Mesendoderm (in vitro differentiated cells): ENCODE measurements at regions not wholly inside any gene's neighbourhood (a gene's known extent, or its start where the extent isn't known, plus 50 kb on each side); places are given as distances from the start of the nearest gene placed in this dataset.
"Not testable (repeated sequence)": the region's sequence is repeated elsewhere in the genome, so short reads cannot be mapped to it uniquely, and the experiment has no call there.

Experiments used
- DNase-seq: peaks from one replicate; pipeline ENCODE4 v3.0.0; 2013
- H2AK5ac ChIP-seq: 2 replicates; pipeline ENCODE4 v1.6.1; 2013; ENCODE audit warnings: low read length, inconsistent platforms
- H2BK120ac ChIP-seq: 2 replicates; pipeline ENCODE4 v1.6.1; 2013; ENCODE audit warnings: low read depth, mild to moderate bottlenecking, low read length, moderate library complexity, mixed read lengths
- H2BK15ac ChIP-seq: replicated peaks from 2 replicates; pipeline ENCODE4 v1.6.1; 2013; ENCODE audit warnings: low read depth, mild to moderate bottlenecking, moderate library complexity
- H2BK5ac ChIP-seq: 2 replicates; pipeline ENCODE4 v1.6.1; 2013; ENCODE audit warnings: low read length, inconsistent platforms
- H3K18ac ChIP-seq: 2 replicates; pipeline ENCODE4 v1.6.1; 2013; ENCODE audit warnings: mild to moderate bottlenecking, low read length, mixed read lengths
- H3K23ac ChIP-seq: one replicate; pipeline ENCODE4 v1.6.1; 2013; ENCODE audit warnings: low read length
- H3K27ac ChIP-seq: 2 replicates; pipeline ENCODE4 v1.5.1; 2013; ENCODE audit warnings: low read depth, mild to moderate bottlenecking, inconsistent platforms, low read length, moderate library complexity
- H3K27me3 ChIP-seq: 2 replicates; pipeline ENCODE4 v1.6.1; 2013; ENCODE audit warnings: low read length, control low read depth, mild to moderate bottlenecking, inconsistent platforms; ENCODE audit not compliant: insufficient read depth, poor library complexity
- H3K36me3 ChIP-seq: 2 replicates; pipeline ENCODE4 v1.6.1; 2013; ENCODE audit warnings: low read length, inconsistent platforms; ENCODE audit not compliant: control insufficient read depth, insufficient read depth
- H3K4ac ChIP-seq: one replicate; pipeline ENCODE4 v1.6.1; 2013; ENCODE audit warnings: low read depth, mild to moderate bottlenecking, low read length, moderate library complexity
- H3K4me1 ChIP-seq: 2 replicates; pipeline ENCODE4 v1.6.1; 2013; ENCODE audit warnings: low read depth, low read length, inconsistent platforms; ENCODE audit not compliant: control insufficient read depth
- H3K4me2 ChIP-seq: 2 replicates; pipeline ENCODE4 v1.6.1; 2013; ENCODE audit warnings: low read length
- H3K4me3 ChIP-seq: 2 replicates; pipeline ENCODE4 v1.5.1; 2013; ENCODE audit warnings: mild to moderate bottlenecking, low read length
- H3K56ac ChIP-seq: one replicate; pipeline ENCODE4 v1.6.1; 2013; ENCODE audit warnings: low read length
- H3K79me1 ChIP-seq: 2 replicates; pipeline ENCODE4 v1.6.1; 2013; ENCODE audit warnings: low read length, inconsistent platforms
- H3K79me2 ChIP-seq: 2 replicates; pipeline ENCODE4 v1.6.1; 2013; ENCODE audit warnings: mild to moderate bottlenecking, low read length; ENCODE audit not compliant: control insufficient read depth, insufficient read depth
- H3K9ac ChIP-seq: 2 replicates; pipeline ENCODE4 v1.6.1; 2013; ENCODE audit warnings: low read length, inconsistent platforms
- H4K5ac ChIP-seq: one replicate; pipeline ENCODE4 v1.6.1; 2013; ENCODE audit warnings: low read length
- H4K8ac ChIP-seq: one replicate; pipeline ENCODE4 v1.6.1; 2013; ENCODE audit warnings: low read depth, mild to moderate bottlenecking, control low read depth, low read length, moderate library complexity
- WGBS: extraction: QIAGEN DNeasy Blood & Tissue Kit; methylation state at CpG from one replicate; pipeline ENCODE4 v1.1.7; 2013; ENCODE audit warnings: low lambda C conversion rate, missing lambda C conversion rate; ENCODE audit not compliant: insufficient coverage; ENCODE audit errors: extremely low coverage; 5-methylcytosine and 5-hydroxymethylcytosine counted together

- not testable (repeated sequence) for H3K79me1 ChIP-seq, H3K9ac ChIP-seq, H2BK5ac ChIP-seq, H3K4me2 ChIP-seq, H3K27ac ChIP-seq, H2BK120ac ChIP-seq, H3K79me2 ChIP-seq, H3K18ac ChIP-seq, H3K4ac ChIP-seq, H3K36me3 ChIP-seq, DNase-seq, H2BK15ac ChIP-seq, H4K5ac ChIP-seq, H3K56ac ChIP-seq, H3K27me3 ChIP-seq, H3K23ac ChIP-seq, H3K4me3 ChIP-seq, H3K4me1 ChIP-seq, H2AK5ac ChIP-seq, H4K8ac ChIP-seq
- no CpG with 5 or more reads among the region's 32 CpGs for WGBS
These were observed 105.0 kb downstream of the DDX1 start for GRCh38 chr2:15696606-15697170.

GRCh38 chr2:15700131-15700530 is 108.5 kb downstream of the DDX1 start:
- no CpG with 5 or more reads among the region's 2 CpGs for WGBS
- DNase-seq, result no peak
- no peak overlapping the region for H2BK5ac ChIP-seq

GRCh38 chr2:15700599-15701340 is 109.1 kb downstream of the DDX1 start:
- Histone ChIP-seq H3K79me2 (no peaks in the 10 kb centered on the region), H2BK5ac (no peak overlapping the region), H3K4me3 (no peak overlapping the region), H3K4me1 (no peaks in the 10 kb centered on the region), H3K27ac (no peak overlapping the region), H3K4ac (no peak overlapping the region), H3K4me2 (no peak overlapping the region), H3K56ac (no peak overlapping the region), H3K27me3 (no peaks in the 10 kb centered on the region), H2AK5ac (no peak overlapping the region), H4K8ac (no peak overlapping the region), H3K36me3 (no peaks in the 10 kb centered on the region), H3K9ac (no peak overlapping the region), H2BK15ac (no peak overlapping the region), H4K5ac (no peak overlapping the region), H3K18ac (no peak overlapping the region), H2BK120ac (no peak overlapping the region), H3K23ac (no peak overlapping the region), H3K79me1 (no peaks in the 10 kb centered on the region)
- WGBS, result no CpG with 5 or more reads among the region's 7 CpGs
- DNase-seq, result no peak

More at GRCh38 chr2:15700131-15700530, 108.5 kb downstream of the DDX1 start:
- no peak overlapping the region for H2BK120ac ChIP-seq
- no peak overlapping the region for H3K4me2 ChIP-seq
- H3K56ac ChIP-seq, result no peak overlapping the region
- H3K27ac ChIP-seq, result no peak overlapping the region
- H4K8ac ChIP-seq, result no peak overlapping the region
- no peak overlapping the region for H3K23ac ChIP-seq
- no peak overlapping the region for H3K4ac ChIP-seq
- no peak overlapping the region for H4K5ac ChIP-seq
- H3K18ac ChIP-seq, result no peak overlapping the region
- no peaks in the 10 kb centered on the region for H3K79me2 ChIP-seq
- H2AK5ac ChIP-seq, result no peak overlapping the region
- H3K27me3 ChIP-seq, result no peaks in the 10 kb centered on the region
- H2BK15ac ChIP-seq, result no peak overlapping the region
- no peaks in the 10 kb centered on the region for H3K4me1 ChIP-seq
- H3K79me1 ChIP-seq, result no peaks in the 10 kb centered on the region
- H3K4me3 ChIP-seq, result no peak overlapping the region
- H3K36me3 ChIP-seq, result no peaks in the 10 kb centered on the region
- no peak overlapping the region for H3K9ac ChIP-seq

GRCh38 chr2:15701341-15701907 is 109.8 kb downstream of the DDX1 start:
- no peak overlapping the region for H3K4me3 ChIP-seq
- H3K27ac ChIP-seq, result no peak overlapping the region
- no peak overlapping the region for H3K18ac ChIP-seq
- no peak overlapping the region for H2AK5ac ChIP-seq
- H3K4me2 ChIP-seq, result no peak overlapping the region
- DNase-seq, result no peak
- no peak overlapping the region for H2BK15ac ChIP-seq
- no peak overlapping the region for H3K23ac ChIP-seq
- no peaks in the 10 kb centered on the region for H3K79me1 ChIP-seq
- no peaks in the 10 kb centered on the region for H3K36me3 ChIP-seq
- no peaks in the 10 kb centered on the region for H3K79me2 ChIP-seq
- H4K8ac ChIP-seq, result no peak overlapping the region
- no peak overlapping the region for H3K4ac ChIP-seq
- H3K56ac ChIP-seq, result no peak overlapping the region
- no peaks in the 10 kb centered on the region for H3K4me1 ChIP-seq
- H4K5ac ChIP-seq, result no peak overlapping the region
- no peak overlapping the region for H3K9ac ChIP-seq
- H2BK5ac ChIP-seq, result no peak overlapping the region
- no CpG with 5 or more reads among the region's 11 CpGs for WGBS
- no peak overlapping the region for H2BK120ac ChIP-seq
- H3K27me3 ChIP-seq, result no peaks in the 10 kb centered on the region

- no peak overlapping the region for H3K56ac ChIP-seq
- no peaks in the 10 kb centered on the region for H3K4me1 ChIP-seq
- no peak overlapping the region for H3K4me3 ChIP-seq
- DNase-seq, result no peak
- no peak overlapping the region for H3K4ac ChIP-seq
- no peak overlapping the region for H4K5ac ChIP-seq
- H3K4me2 ChIP-seq, result no peak overlapping the region
- H3K79me1 ChIP-seq, result no peaks in the 10 kb centered on the region
- H3K18ac ChIP-seq, result no peak overlapping the region
- H4K8ac ChIP-seq, result no peak overlapping the region
- no peak overlapping the region for H2BK5ac ChIP-seq
- no peaks in the 10 kb centered on the region for H3K27me3 ChIP-seq
- no peak overlapping the region for H2AK5ac ChIP-seq
- H3K27ac ChIP-seq, result no peak overlapping the region
- H3K36me3 ChIP-seq, result no peaks in the 10 kb centered on the region
- no peak overlapping the region for H2BK15ac ChIP-seq
- H3K23ac ChIP-seq, result no peak overlapping the region
- H3K79me2 ChIP-seq, result no peaks in the 10 kb centered on the region
- no peak overlapping the region for H2BK120ac ChIP-seq
- H3K9ac ChIP-seq, result no peak overlapping the region
These were observed 110.3 kb downstream of the DDX1 start for GRCh38 chr2:15701991-15702390.
